ENCODE measurements at regions not wholly inside any gene's neighbourhood (a gene's known extent, or its start where the extent isn't known, plus 50 kb on each side); places are given as distances from the start of the nearest gene placed in this dataset.
A peak's percentile ranks its signal among the peaks of the same experiment; 100 is the strongest.

DNA sequence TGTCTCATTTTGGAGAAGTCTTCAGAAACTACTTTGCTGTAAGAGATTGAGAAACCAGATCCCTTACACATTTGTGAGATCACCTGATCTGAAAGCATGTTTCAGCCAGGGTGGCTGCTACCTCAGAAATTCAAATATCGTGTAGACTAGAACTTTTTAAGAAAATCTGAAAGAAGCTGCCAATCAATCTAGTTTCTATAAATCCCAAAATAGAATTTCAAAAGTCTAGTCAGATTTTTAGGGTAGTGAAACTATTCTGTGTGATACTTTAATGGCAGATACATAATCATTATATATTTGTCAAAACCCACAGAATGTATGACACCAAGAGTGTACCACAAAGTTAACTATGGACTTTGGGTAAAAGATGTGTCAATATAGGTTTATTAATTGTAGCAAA lies 79.9 kb upstream of the PLPPR5 start (continued):
- no peak for TF ChIP-seq JUND (IDR thresholded peaks at IDR 0.05; ENCODE audit: borderline replicate concordance, low read depth, low read length)
- TF ChIP-seq JUND (tag; IDR thresholded peaks at IDR 0.05; ENCODE audit: borderline replicate concordance, low read depth, low read length) = no peak

DNA sequence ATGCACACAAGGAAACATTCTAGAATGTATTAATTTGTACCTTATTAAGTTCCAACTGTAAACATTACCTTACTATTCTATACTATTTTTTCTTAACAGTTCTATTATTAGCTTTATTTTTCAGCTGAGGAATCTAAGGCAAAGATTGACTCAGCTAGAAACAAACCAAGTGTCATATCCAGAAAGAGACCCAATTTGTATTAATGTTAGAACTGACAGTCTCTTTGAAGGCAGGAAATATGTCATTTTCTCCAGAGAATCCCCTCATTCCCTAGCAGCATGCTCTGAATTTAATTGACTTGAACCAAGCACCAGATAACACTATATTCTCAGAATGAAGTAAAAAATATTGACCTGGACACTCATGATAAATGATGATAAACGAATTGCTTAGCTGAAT lies 81.4 kb upstream of the PLPPR5 start:
- Histone ChIP-seq H3K27me3 (ENCODE audit: control insufficient read depth in 2 of 2, insufficient read depth in 2 of 2, low read length in 2 of 2) (no peaks in the 10 kb centered on the region), H3K9me1 (ENCODE audit: control insufficient read depth, insufficient read depth, low read length) (no peaks in the 10 kb centered on the region), H3K4me1 (replicated peaks in 1 of 2; ENCODE audit: control insufficient read depth in 2 of 2, insufficient read depth in 2 of 2, low read length in 2 of 2) (no peaks in the 10 kb centered on the region), H2AFZ (ENCODE audit: low read depth, low read length) (no peak overlapping the region), H3K9ac (ENCODE audit: insufficient read depth in 1 of 2, low read depth in 2 of 2, low read length in 2 of 2) (no peak overlapping the region), H3K9me3 (replicated peaks; ENCODE audit: control insufficient read depth, insufficient read depth, low read depth, low read length) (no peaks in the 10 kb centered on the region), H4K20me1 (replicated peaks; ENCODE audit: control insufficient read depth, insufficient read depth, low read length) (no peaks in the 10 kb centered on the region), H3K4me3 (no peak overlapping the region), H3K4me2 (ENCODE audit: insufficient read depth, low read length) (no peak overlapping the region), H3K36me3 (ENCODE audit: control insufficient read depth, insufficient read depth, low read length) (no peaks in the 10 kb centered on the region), H3K27ac (ENCODE audit: extremely low read depth, low read depth, low read length) (no peak overlapping the region), H3K79me2 (ENCODE audit: control insufficient read depth, insufficient read depth, low read length) (no peaks in the 10 kb centered on the region)
- POLR2A ChIA-PET = no interaction called here
- no peak for TF ChIP-seq ZNF695 (CRISPR knock-in tag; IDR thresholded peaks at IDR 0.05)
- TF ChIP-seq ZNF507 (tag; conservative IDR thresholded peaks at IDR 0.05) = no peak
- no peak for TF ChIP-seq CAMTA2 (CRISPR knock-in tag; conservative IDR thresholded peaks at IDR 0.05)
- BruUV-seq (replicated peaks) = no TSS peak
- in situ Hi-C loops (cut with MboI) (no loop called here), intact Hi-C loops (cut with micrococcal nuclease) (no loop called here)
- 0% methylated on average over 1 of the region's 1 CpG for WGBS (ENCODE audit: insufficient coverage, low coverage, missing lambda C conversion rate)
- FAIRE-seq (no peak), DNase-seq (ENCODE audit: extremely low read depth in 1 of 4, low spot score in 3 of 4) (no peak), ATAC-seq (no peak)
- CTCF ChIA-PET (ENCODE audit: low intra/inter-chr PET ratio) = no interaction called here

DNA sequence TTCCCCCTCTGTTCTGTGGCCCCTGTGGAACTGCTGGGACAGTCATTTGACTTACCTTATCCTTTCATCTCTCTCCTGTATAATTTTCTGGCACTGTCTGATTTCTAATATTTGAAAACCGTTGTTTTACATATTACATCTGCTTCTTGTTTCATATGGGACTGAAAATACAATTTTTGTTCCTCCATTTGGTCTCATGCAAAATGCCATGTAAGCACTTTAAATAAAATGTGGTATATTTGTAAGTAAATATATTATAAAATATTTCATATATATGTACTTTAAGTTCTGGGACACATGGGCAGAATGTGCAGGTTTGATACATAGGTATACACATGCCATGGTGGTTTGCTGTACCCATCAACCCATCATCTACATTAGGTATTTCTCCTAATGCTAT lies 93.9 kb upstream of the PLPPR5 start:
- ChIA-PET CTCF (ENCODE audit: low intra/inter-chr PET ratio) (no interaction called here), POLR2A (no interaction called here)
- H3K27me3 ChIP-seq (ENCODE audit: control insufficient read depth in 2 of 2, insufficient read depth in 2 of 2, low read length in 2 of 2) = no peaks in the 10 kb centered on the region
- no peak overlapping the region for H3K27ac ChIP-seq (ENCODE audit: extremely low read depth, low read depth, low read length)
- H3K4me1 ChIP-seq (replicated peaks in 1 of 2; ENCODE audit: control insufficient read depth in 2 of 2, insufficient read depth in 2 of 2, low read length in 2 of 2) = no peaks in the 10 kb centered on the region
- in situ Hi-C loops (cut with MboI) (no loop called here), intact Hi-C loops (cut with micrococcal nuclease) (no loop called here)
- no peaks in the 10 kb centered on the region for H3K79me2 ChIP-seq (ENCODE audit: control insufficient read depth, insufficient read depth, low read length)
- WGBS (ENCODE audit: insufficient coverage, low coverage, missing lambda C conversion rate) = 0% methylated on average over 1 of the region's 1 CpG
- ATAC-seq (no peak), DNase-seq (ENCODE audit: extremely low read depth in 1 of 4, low spot score in 3 of 4) (no peak), FAIRE-seq (no peak)
- H3K4me2 ChIP-seq (ENCODE audit: insufficient read depth, low read length) = no peak overlapping the region
- H3K9ac ChIP-seq (ENCODE audit: insufficient read depth in 1 of 2, low read depth in 2 of 2, low read length in 2 of 2) = no peak overlapping the region
- H3K9me3 ChIP-seq (replicated peaks; ENCODE audit: control insufficient read depth, insufficient read depth, low read depth, low read length) = no peaks in the 10 kb centered on the region
- no peaks in the 10 kb centered on the region for H4K20me1 ChIP-seq (replicated peaks; ENCODE audit: control insufficient read depth, insufficient read depth, low read length)
- no peaks in the 10 kb centered on the region for H3K36me3 ChIP-seq (ENCODE audit: control insufficient read depth, insufficient read depth, low read length)
- no peak overlapping the region for H2AFZ ChIP-seq (ENCODE audit: low read depth, low read length)
- no peak overlapping the region for H3K4me3 ChIP-seq
- no peaks in the 10 kb centered on the region for H3K9me1 ChIP-seq (ENCODE audit: control insufficient read depth, insufficient read depth, low read length)
- BruUV-seq (replicated peaks) = no TSS peak
- TF ChIP-seq ARID2 (IDR thresholded peaks at IDR 0.05) (no peak), ASH1L (IDR thresholded peaks at IDR 0.05; ENCODE audit: borderline replicate concordance, low read depth, partially characterized antibody) (no peak), ZNF24 (IDR thresholded peaks at IDR 0.05) (no peak), ZNF316 (IDR thresholded peaks at IDR 0.05) (peak; percentile 9; the same call in 1 of the 2 replicates), ZFP36 (IDR thresholded peaks at IDR 0.05; ENCODE audit: low read depth, low read length, partially characterized antibody) (no peak), KLF16 (IDR thresholded peaks at IDR 0.05) (no peak), MAFF (IDR thresholded peaks at IDR 0.05; ENCODE audit: low read length) (peak; percentile 11; the same call in 1 of the 2 replicates)
- TF ChIP-seq, protein P1, sequence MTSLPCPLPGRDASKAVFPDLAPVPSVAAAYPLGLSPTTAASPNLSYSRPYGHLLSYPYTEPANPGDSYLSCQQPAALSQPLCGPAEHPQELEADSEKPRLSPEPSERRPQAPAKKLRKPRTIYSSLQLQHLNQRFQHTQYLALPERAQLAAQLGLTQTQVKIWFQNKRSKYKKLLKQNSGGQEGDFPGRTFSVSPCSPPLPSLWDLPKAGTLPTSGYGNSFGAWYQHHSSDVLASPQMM (CRISPR knock-in tag; IDR thresholded peaks at IDR 0.05) = no peak

Data from K562 (cell line).